Heart left ventricle (tissue), 16 donors: ENCODE measurements at regions not wholly inside any gene's neighbourhood (a gene's known extent, or its start where the extent isn't known, plus 50 kb on each side); places are given as distances from the start of the nearest gene placed in this dataset.
"Not testable (repeated sequence)": the region's sequence is repeated elsewhere in the genome, so short reads cannot be mapped to it uniquely, and the experiment has no call there.

ENCODE experiments used
- ATAC-seq, 4 donors: fragments of 200-7000 bp; cut with Tn5 transposase; one replicate each; pipeline ENCODE4 v1.9.1; 2020 to 2022; ENCODE audit warnings: moderate library complexity in 4 of 4, mild to moderate bottlenecking in 3 of 4, moderate number of reproducible peaks in 1 of 4
- DNase-seq, 5 donors: peaks; one replicate each; pipeline ENCODE4 v3.0.0-alpha.2; 2020
- H3K27ac ChIP-seq, 12 donors: fragments of 200-600 bp; sonication (generic) in 4 of 12; one replicate each; pipeline versions ENCODE4 v1.5.0 to v1.8.0; 2016 to 2022; ENCODE audit warnings: mild to moderate bottlenecking in 2 of 12
- H3K27me3 ChIP-seq, 9 donors: fragments of 200-600 bp; sonication (generic) in 2 of 9; one replicate each; pipeline versions ENCODE4 v1.5.1 to v1.8.0; 2016 to 2022; ENCODE audit warnings: mild to moderate bottlenecking in 3 of 9
- H3K36me3 ChIP-seq, 9 donors: fragments of 200-600 bp; sonication (generic) in 2 of 9; one replicate each; pipeline versions ENCODE4 v1.5.0 to v1.8.0; 2018 to 2022; ENCODE audit warnings: mild to moderate bottlenecking in 2 of 9
- H3K4me1 ChIP-seq, 12 donors: fragments of 200-600 bp; sonication (generic) in 4 of 12; one replicate each; pipeline versions ENCODE4 v1.5.0 to v1.8.0; 2016 to 2022; ENCODE audit warnings: mild to moderate bottlenecking in 3 of 12
- H3K4me3 ChIP-seq, 12 donors: fragments of 200-600 bp; sonication (generic) in 4 of 12; one replicate each; pipeline versions ENCODE4 v1.5.0 to v1.8.0; 2017 to 2022; ENCODE audit warnings: mild to moderate bottlenecking in 9 of 12, moderate library complexity in 4 of 12
- H3K9me3 ChIP-seq, 12 donors: fragments of 200-600 bp; sonication (generic) in 4 of 12; one replicate each; pipeline versions ENCODE4 v1.5.0 to v1.8.0; 2016 to 2022; ENCODE audit warnings: mild to moderate bottlenecking in 1 of 12
- POLR2A ChIP-seq, 2 donors: fragments of 450-650 bp; IDR thresholded peaks; one replicate each; pipeline ENCODE4 v1.6.1; 2017; ENCODE audit warnings: antibody characterized with exemption in 2 of 2, mild to moderate bottlenecking in 2 of 2, moderate library complexity in 2 of 2
- WGBS, 4 donors: extraction: QIAGEN DNeasy Blood & Tissue Kit in 2 of 4; methylation state at CpG; one replicate each; pipeline versions ENCODE4 v1.1.5 to v1.1.7; 2013 to 2018; 5-methylcytosine and 5-hydroxymethylcytosine counted together
- intact Hi-C, 10 donors: fragments of 100-400 bp; cut with DNase I; formaldehyde crosslinking; loops; one replicate each; pipeline versions ENCODE4 v1.11.1 to v1.14.2; 2022
- TF ChIP-seq, protein P1 (sequence below), 12 donors: fragments of 200-600 bp; sonication (generic) in 4 of 12; IDR thresholded peaks; one replicate each; pipeline versions ENCODE4 v1.5.0 to v1.8.0; 2018 to 2022; ENCODE audit warnings: antibody characterized with exemption in 12 of 12, mild to moderate bottlenecking in 5 of 12
- donor health status: ischemic (EF 13 %, LVEDD 7.1; RV severe dilation, severe dysfunction).
- donor health status: healthy with polysubstance abuse.
- donor health status: DM: no; HTN: yes; CAD: no.
- donor health status: DM: no; HTN: no; CAD: no.
- donor health status: ischemic (EF 25% LVEDD 6.9; RV normal size, moderate dysfunction).
- donor health status: ischemic (EF 25% LVEDD 5.7; RV mildly dilated, moderate dysfunction).
- donor health status: healthy.
- donor health status: DM: yes; HTN: yes; CAD: no.
- donor health status: ischemic (EF 35%, LVEDD 5.7; RV mildly dilated, moderate dysfunction).
- donor health status: nonischemic (EF 11% LVEDD 7.7; RV severe dilation, severe dysfunction).
- donor health status: DM: yes; HTN: yes; CAD: no.
- donor health status: PGD.
- donor health status: ischemic (EF 29% LVEDD 5.4; RV normal size, mild dysfunction).
- donor health status: nonischemic (EF 23%, LVEDD 6.1; RV moderate dilation, normal function).

DNA sequence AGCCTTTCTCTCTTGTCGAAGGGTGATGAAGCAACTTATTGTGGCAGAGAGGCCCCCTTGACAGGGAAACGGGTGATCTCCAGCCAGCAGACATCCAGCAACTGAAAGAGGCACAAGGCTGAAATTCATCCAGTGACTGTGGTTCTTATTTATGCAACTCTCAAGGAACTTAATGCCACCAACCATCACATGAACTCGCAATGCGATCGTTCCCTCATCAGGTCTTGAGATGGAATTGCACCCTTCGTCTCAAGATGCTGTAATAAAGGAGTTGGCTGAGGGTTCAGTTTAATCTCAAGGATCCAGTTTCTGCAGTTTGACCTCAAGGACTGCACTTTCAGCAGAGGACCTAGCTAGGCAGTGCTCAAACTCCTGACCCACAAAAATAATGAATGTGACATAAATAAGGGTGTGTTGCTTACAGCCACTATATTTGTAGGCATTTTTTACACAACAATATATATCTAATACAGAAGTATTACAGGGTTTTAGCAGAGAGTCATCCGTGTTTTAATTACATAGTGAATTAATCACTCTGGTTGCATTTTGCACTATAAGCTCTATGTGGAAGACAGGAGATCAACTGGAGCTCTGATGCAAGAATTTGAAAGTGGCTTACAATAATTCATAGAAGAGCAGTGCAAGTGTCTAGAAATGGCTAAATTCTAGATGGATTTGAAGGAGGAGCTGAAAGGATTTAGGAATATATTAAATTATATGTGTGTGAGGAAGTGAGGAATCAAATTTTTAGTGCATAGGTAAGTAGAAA lies 957.8 kb upstream of the CTNND2 start:
- ATAC-seq (no peak), DNase-seq (no peak)
- Histone ChIP-seq H3K4me3 (no peak overlapping the region), H3K36me3 (no peaks in the 10 kb centered on the region), H3K27ac (no peak overlapping the region), H3K4me1 (no peaks in the 10 kb centered on the region), H3K9me3 (peaks cover 0 to 10% (median 0%) of the 10 kb centered on the region in 12 donors), H3K27me3 (no peaks in the 10 kb centered on the region)
- 69 to 76% (median 75%) methylated on average over 7 of the region's 7 CpGs for WGBS, 4 donors
- no peak for TF ChIP-seq POLR2A (IDR thresholded peaks at IDR 0.05)
- TF ChIP-seq, protein P1, sequence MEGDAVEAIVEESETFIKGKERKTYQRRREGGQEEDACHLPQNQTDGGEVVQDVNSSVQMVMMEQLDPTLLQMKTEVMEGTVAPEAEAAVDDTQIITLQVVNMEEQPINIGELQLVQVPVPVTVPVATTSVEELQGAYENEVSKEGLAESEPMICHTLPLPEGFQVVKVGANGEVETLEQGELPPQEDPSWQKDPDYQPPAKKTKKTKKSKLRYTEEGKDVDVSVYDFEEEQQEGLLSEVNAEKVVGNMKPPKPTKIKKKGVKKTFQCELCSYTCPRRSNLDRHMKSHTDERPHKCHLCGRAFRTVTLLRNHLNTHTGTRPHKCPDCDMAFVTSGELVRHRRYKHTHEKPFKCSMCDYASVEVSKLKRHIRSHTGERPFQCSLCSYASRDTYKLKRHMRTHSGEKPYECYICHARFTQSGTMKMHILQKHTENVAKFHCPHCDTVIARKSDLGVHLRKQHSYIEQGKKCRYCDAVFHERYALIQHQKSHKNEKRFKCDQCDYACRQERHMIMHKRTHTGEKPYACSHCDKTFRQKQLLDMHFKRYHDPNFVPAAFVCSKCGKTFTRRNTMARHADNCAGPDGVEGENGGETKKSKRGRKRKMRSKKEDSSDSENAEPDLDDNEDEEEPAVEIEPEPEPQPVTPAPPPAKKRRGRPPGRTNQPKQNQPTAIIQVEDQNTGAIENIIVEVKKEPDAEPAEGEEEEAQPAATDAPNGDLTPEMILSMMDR (IDR thresholded peaks at IDR 0.05): no peak
- intact Hi-C loops: no loop called here

DNA sequence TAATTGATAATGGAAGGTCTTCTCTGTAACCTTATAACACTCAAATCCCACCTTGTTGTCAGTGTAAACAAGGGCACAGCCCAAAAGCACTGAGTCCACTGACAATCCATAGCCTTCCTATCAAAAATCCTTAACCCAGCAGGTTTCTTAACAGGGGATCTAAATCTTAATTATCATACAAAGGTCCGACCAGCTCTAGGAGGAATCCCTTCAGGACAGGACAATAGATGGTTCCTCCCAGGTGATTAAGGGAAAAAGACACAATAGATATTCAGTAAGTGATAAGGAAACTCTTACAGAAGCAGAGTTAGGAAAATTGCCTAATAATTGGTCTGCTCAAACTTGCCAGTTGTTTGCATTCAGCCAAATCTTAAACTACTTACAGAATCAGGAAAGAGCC lies 951.9 kb upstream of the CTNND2 start:
- DNase-seq, H3K4me1 ChIP-seq, ATAC-seq, H3K27me3 ChIP-seq, H3K27ac ChIP-seq, H3K36me3 ChIP-seq, H3K4me3 ChIP-seq, intact Hi-C loops: not testable (repeated sequence)
- 27 to 40% (median 37%) methylated on average over 1 of the region's 1 CpG for WGBS, 4 donors
- H3K9me3 ChIP-seq: peaks cover 0 to 12% (median 0%) of the 10 kb centered on the region in 12 donors

DNA sequence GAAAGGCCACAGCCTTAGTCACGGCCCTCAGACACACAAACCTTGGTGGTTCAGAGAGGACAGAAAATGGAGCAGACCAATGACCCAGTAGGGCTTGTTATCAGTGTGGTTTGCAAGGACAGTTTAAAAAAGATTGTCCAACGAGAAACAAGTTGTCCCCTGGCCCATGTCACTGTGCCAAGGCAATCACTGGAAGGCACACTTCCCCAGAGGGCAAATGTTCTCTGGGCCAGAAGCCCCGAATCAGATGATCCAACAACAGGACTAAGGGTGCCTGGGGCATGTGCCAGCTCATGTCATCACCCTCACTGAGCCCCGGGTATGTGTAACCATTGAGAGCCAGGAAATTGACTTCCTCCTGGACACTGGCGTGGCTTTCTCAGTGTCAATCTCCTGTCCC lies 950.1 kb upstream of the CTNND2 start:
- intact Hi-C loops: no loop called here
- DNase-seq: no peak
- Histone ChIP-seq H3K27me3 (no peaks in the 10 kb centered on the region), H3K4me1 (no peaks in the 10 kb centered on the region), H3K36me3 (no peaks in the 10 kb centered on the region), H3K4me3 (no peak overlapping the region), H3K27ac (no peak overlapping the region), H3K9me3 (peaks cover 0 to 12% (median 0%) of the 10 kb centered on the region in 12 donors)
- no peak for ATAC-seq
- TF ChIP-seq, protein P1 (IDR thresholded peaks at IDR 0.05): no peak
- TF ChIP-seq POLR2A (IDR thresholded peaks at IDR 0.05): no peak
- WGBS, 4 donors: 45 to 64% (median 55%) methylated on average over 5 of the region's 5 CpGs

DNA sequence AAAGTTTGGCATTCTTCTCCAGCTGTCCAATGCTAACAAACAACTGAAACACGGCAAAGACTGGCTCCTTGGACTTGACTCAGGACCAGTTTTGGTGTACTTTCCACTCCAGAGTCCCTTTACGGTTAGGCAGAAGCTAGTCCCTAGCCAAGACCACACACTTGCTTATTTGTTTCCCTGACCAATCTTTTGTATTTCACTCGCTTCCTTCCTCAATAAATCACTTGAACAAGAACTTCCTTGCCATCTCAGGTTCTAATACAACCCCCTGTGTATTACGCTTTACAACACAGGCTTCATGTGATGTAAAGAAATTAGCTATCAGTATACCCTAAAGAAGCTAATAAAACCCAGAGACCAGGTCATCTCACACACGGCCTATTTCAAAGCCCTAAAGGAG lies 947.5 kb upstream of the CTNND2 start:
- Histone ChIP-seq H3K4me3 (no peak overlapping the region), H3K4me1 (no peaks in the 10 kb centered on the region), H3K27me3 (no peaks in the 10 kb centered on the region), H3K9me3 (no peaks in the 10 kb centered on the region), H3K27ac (no peak overlapping the region), H3K36me3 (no peaks in the 10 kb centered on the region)
- DNase-seq: no peak
- TF ChIP-seq POLR2A (IDR thresholded peaks at IDR 0.05): no peak
- TF ChIP-seq, protein P1 (IDR thresholded peaks at IDR 0.05): no peak
- intact Hi-C loops: no loop called here
- 60 to 69% (median 65%) methylated on average over 5 of the region's 5 CpGs for WGBS, 4 donors
- no peak for ATAC-seq

DNA sequence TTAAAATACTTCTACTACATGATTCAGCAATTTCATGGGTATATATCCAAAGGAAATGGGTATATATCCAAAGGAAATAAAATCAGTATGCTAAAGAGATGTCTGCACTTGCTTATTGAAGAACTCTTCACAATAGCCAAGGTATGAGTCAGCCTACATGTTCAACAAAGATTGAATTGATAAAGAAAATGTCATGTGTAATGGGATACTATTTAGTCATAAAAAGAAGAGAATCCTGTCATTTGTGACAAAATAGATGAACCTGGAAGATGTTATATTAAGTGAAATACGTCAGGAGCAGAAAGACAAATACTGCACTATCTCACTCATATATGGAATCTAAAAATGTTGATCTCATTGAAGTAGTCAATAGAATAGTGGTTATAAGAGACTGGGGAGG lies 944.5 kb upstream of the CTNND2 start:
- TF ChIP-seq POLR2A (IDR thresholded peaks at IDR 0.05): no peak
- no peak overlapping the region for H3K27ac ChIP-seq
- ATAC-seq (no peak), DNase-seq (no peak)
- no peaks in the 10 kb centered on the region for H3K4me1 ChIP-seq
- intact Hi-C loops: no loop called here
- no peaks in the 10 kb centered on the region for H3K36me3 ChIP-seq
- WGBS, 4 donors: 66 to 77% (median 72%) methylated on average over 1 of the region's 1 CpG
- no peak overlapping the region for H3K4me3 ChIP-seq
- no peaks in the 10 kb centered on the region for H3K9me3 ChIP-seq
- no peaks in the 10 kb centered on the region for H3K27me3 ChIP-seq
